ENCODE measurements at regions not wholly inside any gene's neighbourhood (a gene's known extent, or its start where the extent isn't known, plus 50 kb on each side); places are given as distances from the start of the nearest gene placed in this dataset.
A peak's percentile ranks its signal among the peaks of the same experiment; 100 is the strongest.
"Not testable (repeated sequence)": the region's sequence is repeated elsewhere in the genome, so short reads cannot be mapped to it uniquely, and the experiment has no call there.

DNA sequence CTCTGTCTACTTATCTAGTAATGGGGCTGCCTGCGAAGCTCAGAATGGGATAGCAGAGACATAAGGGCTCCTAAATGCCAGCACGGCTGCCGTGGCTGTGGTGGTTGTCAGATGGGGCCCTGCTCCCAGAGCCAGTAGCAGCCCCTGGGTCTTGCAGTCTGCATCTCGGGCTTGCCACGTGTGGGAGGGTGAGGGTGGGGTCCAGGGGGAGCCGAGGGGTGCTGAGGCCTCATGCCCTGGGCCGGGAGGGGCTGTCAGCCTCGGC is 88.8 kb upstream of the GSE1 start:
- no peak for DNase-seq

DNA sequence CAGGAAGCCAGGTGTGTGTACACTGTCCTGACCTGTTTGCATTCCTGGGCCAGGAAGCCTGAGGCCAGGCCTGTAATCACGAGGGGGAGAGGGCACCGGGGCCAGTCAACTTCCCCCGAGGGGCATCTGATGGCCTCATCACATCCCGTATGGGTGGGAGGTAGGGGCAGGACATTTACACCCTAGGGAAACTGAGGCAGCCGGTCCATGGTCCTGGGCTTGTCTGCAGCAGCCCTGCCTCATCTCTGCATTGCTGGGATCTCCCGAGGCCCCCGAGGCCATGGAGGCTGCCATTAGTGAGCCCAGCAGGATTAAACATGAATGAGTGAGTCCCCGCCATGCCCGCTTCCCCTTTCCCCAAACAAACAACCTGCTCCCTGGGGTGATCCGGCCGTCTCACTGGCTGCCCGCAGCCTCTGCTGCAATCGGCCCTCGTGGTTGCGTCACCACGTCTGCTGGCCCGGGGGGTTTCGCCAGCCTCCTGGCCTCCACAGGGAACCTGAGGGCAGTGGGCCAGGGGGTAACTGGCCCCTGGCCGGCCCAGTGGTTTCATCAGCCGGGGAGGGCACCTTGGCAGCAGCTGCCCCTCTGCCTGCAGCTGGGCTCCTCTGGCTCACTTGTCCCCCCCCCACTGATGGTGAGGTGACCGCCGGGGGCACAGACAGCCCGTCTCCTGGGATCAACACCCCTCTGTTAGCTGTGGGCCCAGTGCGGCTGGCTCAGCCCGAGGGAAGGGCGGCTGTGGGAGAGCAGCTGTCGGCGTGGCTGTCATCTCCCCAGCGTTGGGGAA is 88.3 kb upstream of the GSE1 start:
- DNase-seq, result no peak

DNA sequence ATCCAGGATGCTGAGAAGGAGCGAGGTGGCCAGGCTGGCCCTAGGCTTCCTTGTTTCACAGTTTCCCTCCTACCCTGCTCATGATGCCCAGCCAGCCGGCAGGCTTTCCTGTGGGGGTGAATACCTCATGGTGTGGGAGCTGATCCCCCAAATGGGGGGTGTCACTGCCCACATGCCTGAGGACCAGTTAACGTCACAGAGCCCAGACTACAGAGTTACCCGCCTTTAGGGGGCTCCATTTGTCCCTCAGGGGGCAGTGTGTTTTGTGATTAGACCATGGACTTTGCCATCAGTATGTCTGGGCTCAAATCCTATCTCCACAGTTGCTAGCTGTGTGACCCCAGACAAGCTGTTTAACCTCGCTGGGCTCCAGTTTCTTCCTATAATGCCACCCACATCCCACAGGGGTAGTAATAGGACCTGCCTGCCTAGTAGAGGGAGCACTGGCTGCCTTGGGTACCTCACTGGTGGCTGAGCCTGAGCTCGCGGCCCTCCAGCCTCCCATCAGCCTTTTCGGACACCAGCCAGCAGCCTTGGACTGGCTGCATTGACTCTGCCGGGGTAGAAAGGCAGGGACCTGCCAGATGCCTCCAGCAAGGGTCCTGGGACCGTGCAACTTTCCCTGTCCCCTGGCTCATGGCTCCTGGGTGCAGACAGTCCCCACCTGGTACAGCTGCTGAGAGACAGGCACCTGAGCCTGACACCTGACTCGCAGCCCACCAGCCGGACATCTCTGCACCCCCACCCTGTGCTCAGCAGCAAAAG is 87.5 kb upstream of the GSE1 start:
- DNase-seq, result no peak

DNA sequence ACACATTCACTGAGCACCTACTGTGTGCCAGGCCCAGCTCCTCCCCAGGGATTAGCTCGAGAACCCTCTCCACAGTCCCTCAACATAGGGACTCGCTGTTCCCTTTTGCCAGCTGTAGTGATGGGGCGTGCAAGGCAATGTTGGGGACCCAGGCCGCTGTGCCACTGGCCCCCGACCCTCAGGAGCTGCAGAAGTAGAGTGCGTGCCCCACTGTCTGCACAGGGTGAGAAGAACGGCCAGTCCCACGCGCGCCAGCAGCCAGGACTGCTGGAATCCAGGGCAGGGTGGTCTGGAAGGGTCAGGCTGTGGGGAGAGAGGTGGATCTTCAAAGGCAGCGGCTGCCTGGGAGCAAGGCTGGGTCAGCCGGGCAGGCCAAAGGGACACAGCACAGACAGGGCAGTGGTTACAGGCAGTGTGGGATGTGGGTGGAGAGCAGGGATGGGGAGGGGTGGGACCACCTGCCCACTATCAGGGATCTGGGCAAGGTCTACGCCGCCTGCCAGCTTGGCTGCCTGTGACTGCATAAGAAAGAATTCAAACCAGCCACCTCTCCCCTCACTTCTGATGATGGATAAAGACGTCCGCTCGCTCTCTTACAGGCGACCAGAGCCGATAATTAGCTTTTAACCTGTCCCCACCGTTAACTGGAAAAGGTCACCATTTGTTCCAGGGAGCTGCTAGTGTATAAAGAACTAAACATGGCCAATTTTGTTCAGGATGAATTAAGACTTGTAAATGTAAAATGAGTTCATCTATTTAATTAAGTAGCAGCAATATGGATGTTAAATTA is 86.7 kb upstream of the GSE1 start:
- DNase-seq, result no peak

DNA sequence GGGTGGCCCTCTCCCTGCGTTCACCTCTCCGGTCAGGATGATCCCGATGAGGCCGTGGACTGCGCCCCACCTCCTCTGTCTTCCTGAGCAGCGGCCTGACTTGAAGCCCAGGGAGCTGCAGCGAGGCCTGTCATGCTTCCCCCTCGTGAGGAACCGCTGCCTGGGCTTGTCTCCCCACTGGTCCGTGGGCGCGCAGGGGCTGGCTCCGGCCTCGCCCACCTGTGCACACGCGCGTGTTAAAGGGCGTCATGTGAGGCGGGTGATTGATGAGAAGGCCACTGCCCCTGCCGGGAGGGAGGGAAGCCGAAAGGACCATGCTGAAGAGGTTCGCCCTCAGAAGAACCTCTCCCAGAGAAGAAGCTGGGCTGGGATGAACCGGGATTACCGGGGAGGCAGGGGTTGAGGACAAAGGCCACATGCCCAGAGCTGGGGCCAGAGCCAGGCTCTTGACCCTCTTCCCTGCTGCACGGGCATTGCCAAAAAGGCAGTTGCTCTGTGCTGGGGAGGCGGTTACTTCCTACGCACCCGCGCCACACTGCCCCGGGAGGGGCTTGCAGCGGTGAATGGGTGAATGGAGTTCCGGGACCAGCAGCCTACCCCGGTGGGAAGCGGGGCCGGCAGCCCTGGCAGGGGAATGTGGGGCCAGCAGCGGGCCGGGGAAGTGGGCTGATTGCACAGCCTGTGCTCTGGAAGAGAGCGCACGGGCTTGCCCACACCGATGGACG is 85.9 kb upstream of the GSE1 start:
- no peak for DNase-seq

DNA sequence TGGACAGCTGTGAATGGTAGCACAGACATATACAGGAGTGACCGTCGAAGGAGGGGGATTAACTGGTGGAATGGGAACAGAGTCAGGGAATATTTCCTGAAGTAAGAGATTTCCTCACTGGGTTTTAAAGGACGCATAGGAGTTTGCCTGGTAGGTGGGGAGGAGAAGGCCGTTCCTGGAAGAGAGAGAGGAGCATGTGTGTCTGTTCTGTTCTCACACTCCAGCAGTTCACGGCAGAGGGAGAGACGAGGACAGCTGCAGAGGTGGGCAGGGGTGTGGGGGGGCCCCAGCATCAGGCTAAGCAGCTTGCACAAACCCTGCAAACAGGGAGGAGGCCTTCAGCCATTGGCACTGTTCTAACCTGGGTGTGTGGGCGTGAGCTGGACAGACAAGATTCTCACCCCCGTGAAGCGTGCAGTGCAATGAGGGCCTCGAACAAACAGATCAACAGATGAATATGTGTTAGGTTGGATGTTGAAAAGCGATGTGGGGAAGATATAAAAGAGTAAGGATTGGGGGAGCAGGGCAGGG is 85.3 kb upstream of the GSE1 start:
- no peak for DNase-seq

DNA sequence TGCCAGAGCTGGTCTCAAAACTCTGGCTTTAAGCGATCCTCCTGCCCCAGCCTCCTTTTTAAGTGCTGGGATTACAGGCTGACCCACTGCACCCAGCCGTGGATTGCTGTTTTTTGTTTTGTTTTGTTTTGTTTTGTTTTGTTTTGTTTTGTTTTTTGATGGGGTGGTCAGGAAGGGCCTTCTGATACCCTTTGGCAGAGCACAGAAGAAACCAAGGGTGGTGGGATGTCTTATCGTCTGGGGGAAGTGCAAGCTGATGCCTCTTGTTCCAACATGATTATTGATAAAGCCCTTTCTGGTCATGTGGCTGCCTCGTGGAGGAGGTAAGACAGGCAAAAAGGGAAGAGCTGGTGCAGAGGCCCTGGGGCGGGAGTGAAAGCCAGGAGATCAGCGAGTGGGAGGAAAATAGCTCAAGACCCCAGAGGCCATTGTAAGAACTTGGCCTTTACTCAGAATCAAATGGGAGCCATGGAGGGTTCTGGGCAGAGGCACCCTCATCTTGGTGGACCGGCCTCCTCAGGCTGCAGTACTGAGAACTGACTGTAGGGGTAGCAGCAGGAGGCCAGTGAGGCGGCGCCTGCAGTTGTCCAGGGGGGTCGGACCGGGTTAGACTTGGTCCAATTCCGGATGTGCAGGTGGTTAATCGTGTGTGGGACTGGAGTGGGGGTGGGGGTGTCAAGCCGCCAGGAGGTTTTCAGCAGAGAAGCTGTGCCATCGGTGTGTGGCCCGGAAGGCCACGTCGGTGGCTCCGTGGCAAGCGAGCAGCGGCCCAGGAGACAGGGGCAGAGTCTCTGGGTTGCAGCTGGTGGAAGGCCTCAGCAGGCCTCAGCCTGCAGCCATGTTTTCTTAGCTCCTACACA is 84.4 kb upstream of the GSE1 start:
- no peak for DNase-seq

DNA sequence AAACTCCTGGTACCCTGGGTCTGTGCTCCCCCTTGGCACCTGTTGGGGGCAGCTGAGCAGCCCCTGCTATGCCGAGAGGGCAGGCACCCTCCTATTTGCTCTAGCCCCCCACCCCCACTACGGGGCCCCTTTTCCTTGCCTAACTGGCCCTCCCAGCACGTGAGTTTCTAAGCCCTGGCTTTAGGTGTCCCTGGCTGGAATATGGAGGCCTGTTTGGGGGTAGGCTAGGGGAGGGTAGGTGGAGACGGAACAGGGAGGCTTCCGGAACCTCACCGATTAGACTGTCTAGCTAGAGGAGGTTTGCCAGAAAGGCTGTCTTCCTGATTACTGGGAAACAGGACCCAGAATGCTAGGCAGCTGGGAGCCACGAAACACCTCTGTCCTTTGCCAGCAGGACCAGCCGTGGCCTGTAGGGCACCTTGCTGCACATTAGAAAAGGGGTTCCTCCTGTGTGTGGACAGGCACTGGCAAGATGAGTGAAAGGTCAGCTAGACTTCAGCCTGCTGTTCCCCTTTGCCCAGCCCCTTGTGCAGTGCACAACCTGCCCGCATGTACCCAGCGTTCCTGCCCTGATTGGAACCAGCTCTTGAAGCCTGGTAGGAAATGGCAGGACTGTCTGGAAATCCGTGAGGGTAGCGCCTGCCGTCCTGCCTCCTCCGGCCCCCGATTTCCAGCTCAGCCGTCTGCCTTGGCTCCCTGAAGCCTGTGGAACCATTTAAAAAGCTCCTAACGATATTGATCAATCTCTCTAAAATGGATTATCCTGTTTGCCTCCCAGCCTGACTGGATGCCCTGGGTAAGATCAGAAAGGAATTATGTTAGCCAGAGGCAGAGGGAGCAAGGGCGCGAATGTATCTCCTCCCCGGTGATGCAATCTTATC is 83.4 kb upstream of the GSE1 start:
- no peak for DNase-seq

DNA sequence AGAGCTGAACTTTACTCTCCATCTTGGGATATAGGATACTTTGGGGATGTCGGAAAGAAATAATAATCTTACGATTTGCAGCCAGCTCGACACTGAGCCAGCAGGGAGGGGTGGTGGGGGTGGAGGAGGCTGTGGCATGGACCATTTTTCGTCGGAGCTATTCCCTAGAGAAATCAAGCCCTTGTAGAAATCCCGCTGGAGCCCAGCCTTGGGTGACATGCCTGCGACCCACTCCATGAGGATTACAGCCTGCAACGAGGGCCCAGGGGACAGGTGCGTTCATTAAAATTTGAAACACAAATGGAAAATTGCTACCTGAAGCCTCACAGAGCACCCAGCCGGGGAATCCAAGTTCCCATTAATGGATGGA is 82.8 kb upstream of the GSE1 start:
- peak; percentile 9 for DNase-seq

DNA sequence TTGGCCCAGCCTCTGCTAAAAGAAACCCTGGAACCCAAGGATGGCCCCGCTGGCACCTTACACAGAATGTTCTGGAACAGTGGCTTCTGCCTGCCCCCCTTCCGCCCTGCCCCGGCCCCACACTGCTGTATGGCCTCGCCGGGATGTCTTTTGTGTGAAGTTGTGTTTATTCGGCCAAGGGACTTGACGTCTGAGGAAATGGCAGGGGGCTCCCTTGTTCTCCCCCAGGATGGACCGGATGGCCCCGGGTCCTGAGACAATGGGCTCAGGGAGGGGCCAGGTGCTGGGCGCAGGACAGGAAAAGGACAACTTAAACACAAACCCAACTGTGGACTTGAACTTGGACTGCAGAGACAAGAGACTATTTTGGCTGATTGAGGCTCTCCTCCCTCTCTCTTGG is 81.6 kb upstream of the GSE1 start:
- DNase-seq, result no peak

DNA sequence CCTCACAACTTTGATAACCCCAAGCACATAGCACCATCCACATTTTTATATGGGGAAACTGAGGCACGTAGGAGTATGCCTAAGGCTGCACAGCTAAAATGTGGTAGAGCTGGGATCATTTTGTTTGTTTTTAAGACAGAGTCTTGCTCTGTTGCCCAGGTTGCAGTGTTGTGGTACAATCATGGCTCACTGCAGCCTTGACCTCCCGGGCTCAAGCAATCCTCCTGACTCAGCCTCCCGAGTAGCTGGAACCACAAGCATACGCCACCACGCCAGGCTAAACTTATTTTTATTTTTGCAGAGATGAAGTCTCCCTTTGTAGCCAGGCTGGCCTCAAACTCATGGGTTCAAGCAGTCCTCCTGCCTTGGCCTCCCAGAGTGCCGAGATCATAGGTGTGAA is 81.0 kb upstream of the GSE1 start:
- no peak for DNase-seq

DNA sequence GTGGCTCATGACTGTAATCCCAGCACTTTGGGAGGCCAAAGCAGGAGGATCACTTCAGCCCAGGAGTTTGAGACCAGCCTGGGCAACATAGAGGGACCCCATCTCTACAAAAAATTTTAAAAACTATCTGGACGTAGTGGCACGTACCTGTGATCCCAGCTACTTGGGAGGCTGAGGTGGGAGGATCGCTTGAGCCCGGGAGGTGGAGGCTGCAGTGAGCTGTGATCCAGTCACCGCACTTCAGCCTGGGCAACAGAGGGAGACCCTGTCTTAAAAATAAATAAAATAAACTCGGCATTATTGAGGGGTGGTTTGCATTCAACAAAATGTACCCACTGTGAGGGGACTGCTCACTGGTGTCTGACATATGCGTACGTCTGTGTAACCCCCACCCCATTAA is 79.5 kb upstream of the GSE1 start:
- DNase-seq, result not testable (repeated sequence)

DNA sequence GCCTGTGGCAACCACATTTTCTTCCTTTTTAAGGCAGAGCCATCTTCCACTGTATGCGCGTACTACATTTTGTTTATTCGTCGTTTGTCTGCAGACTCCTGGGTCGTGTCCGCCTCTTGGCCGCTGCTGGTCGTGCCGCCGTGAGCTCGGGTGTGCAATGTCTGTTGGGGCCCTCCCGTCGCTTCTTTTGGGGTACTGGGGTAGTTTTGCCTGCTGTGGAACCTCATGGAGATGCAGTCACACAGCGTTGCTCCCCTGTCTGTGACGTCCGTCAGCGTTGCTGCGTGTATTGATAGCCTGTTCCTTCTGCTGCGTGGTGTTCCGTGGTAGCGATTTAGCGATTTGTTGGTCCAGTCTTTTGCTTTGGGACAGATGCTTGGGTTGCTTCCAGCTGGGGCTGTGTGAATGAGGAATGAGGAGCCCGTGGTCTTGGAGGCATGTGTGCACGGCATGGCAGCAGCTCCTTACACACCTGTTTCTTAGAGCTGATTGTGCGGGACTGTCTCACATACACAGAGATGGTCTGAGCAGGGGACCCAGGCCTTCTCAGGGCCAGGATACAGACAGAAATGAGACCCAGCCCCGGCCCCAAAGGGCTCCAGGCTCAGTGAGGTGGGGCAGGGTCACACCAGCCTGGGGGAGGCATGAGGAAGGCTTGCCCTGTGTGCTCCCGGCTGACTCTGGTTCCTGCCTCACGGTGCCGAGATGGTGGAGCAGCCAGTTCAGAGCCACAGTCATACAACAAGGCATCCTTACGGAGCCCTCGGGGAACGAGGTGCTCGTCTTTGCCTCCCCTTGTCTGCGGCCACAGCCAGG is 78.4 kb upstream of the GSE1 start:
- no peak for DNase-seq

DNA sequence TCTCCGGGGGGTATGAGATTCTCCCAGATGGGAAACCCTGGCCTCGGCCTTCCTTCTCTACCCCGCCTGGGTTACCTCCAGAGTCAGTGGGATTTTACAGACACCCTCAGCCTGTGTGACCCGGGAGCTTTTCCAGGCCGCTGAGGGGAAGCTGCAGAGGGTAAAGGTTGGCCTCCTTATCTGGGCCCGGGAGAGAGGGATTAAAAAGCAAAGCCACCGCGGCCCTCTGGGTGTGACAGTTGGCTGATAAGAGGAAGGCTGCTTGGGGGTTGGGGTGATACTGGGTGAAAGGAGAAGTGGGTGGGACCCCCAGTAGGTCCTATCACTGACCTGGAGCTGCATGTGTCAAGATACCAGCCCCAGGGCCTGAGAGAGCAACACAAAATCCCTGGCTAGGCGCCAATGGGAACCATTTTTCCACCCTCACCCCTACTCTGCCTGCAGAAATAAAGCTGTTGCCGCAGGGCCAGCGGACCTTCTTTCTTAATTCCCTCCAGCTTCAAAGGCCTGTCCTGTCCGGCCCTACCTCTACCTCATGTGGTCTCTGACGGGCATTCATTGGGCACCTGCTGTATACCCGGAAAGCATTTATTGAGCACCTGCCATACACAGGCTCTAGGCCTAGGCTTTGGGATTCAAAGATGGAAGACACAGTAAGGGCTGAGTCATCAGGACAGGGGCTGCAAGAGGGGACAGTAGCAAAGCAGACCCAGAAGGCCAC is 77.6 kb upstream of the GSE1 start:
- no peak for DNase-seq

DNA sequence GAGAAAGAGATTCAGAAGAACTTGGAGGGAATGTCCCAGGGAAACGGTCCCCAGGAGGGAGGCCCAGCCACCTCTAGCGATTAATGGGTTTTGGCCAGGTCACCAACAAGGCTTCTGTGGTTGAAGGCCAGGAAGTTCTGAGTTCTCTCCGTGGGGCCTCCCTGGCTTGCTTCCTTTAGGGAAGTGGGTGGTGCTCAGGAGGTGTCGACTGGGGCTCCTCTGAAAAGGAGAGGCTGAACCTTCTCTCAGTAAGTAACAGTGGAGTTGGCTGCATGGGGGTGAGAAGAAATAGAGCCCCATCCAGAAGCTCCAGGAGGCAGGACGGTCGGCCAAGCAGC is 77.1 kb upstream of the GSE1 start:
- DNase-seq, result no peak

DNA sequence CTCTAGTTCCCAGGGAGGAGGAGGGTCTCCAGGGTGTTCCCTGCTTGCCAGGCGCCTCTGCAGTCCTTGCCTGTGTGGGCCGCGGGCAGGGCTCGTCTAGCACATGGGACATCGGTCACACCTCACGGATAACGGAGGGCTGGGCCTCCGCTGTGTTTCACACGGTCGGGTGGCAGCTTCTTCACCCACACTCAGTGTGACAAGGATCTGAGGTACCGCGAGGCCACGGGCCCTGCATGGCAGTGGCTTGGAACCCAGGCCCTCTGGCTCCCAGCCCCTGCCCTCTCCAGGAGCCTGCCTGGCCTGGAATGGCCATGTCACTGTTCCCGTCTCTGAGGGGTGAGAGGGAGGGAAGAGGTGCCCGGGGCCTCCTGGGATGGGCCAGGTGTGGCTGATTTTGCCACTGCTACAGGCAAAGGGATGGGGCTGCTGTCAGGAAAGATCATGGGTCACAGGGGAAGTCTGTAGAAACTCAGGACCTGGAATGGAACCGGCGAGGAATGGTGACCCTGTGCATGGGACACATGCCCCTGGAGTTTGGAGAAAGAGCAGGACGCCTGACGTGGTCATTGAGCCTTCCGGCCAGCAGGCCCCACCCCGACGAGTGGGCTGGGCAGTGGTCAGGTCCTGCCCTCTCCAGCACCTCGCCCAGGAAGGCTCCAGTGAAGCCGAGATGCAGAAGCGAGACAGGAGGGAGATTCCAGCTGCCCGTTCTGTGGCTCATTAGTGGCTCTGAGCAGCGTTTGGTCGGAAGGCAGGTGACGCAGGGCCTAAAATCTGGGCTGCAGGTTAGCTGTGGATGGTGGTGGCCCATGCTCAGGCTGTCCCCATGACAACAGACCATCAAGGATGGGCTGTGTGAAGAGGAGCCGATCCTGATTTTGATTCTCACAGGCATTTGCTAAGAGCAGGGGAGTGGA is 76.5 kb upstream of the GSE1 start:
- no peak for DNase-seq

DNA sequence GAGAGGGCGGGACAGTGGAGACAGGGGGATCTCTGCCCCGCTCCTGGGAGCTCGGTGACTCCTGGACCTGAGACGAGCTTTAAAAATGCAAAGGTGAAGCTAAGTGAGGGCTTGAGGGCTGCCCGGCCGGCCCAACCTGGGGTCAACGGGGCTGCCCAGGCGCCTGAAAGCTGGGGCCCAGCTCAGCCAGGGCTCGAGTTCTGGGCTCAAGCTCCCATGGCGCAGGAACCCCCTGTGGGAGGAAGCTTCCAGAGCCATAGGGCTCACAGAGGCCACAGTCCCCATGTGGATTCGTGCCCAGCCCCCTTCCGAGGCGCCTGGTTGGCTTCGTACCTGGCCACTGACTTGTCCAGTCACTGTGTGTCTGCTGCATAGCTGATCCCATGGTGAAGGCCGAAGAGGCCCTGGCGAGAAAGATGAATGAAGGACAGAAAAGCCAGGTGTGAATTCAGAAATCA is 75.8 kb upstream of the GSE1 start:
- DNase-seq, result no peak

DNA sequence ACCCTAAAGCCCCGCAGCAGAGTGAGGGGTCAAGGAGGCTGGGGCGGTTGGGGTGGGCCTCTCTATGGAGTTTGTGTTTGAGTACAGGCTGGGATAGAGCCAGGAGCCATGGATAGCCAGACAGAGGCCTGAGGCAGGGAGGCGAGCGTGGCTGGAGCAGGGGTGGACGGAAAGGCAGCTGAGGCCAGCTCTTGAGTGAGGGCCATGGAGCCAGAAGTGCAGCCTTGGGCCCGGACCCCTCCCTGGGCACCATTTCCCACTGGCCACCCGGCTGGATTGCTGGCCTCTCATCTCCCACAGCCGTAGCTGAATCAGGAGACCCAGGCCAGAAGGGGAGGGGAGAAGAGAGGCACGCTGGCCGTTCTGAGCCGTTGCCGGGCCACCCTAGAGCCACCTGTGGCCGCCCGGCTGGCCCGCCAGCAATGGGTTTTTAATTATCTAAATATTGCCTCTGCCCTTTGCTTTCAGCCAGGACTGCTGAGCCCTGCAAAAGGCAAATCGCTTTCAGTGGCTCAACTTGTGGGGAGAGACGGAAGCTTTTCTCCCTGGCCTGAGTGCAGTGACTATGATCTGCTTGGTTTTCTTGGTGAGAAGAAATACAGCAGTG is 75.2 kb upstream of the GSE1 start:
- DNase-seq, result no peak
